EL (cell line): ENCODE measurements at regions not wholly inside any gene's neighbourhood (a gene's known extent, or its start where the extent isn't known, plus 50 kb on each side); places are given as distances from the start of the nearest gene placed in this dataset.
A peak's percentile ranks its signal among the peaks of the same experiment; 100 is the strongest.

Experiments used
- DNase-seq: peaks from one replicate; pipeline ENCODE4 v3.0.0-alpha.2; 2016

DNA sequence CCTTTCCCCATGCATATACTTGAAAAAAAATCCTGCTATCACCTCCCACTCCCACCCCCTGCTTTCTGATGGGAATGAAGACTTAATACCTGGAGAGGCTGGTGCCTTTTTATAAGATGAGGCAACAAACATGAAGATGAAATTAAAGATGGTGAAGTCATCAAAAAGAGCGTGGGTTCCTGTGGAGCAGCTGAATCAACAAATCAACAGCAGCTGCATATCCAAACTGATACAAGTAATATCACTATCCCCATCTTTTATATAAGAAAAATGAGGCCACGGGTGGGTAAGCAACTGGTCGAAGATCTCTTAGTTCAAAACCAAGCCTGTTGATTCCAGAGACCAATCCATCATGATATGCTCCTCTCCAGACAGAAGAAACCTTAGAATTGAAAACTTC lies 268.5 kb downstream of the ENC1 start:
- DNase-seq = no peak

DNA sequence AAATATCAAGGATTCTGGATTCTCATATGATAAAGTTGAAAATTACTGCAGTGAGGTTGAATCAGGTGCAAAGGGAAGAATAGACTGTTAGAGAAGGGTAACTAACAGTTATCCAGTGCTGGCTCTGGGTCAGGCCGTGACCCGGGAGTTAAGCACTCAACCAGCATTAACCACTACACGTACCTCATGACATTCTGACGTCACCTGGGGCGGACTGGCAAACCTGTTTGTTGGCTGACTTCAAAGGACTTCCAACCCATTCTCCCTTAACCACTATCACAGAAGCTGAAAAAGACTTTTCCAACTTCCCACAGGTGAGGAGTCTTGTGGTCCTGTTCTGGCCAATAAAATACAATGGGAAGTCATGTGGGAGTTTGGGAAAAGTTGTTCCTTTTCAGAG lies 268.9 kb downstream of the ENC1 start:
- no peak for DNase-seq

DNA sequence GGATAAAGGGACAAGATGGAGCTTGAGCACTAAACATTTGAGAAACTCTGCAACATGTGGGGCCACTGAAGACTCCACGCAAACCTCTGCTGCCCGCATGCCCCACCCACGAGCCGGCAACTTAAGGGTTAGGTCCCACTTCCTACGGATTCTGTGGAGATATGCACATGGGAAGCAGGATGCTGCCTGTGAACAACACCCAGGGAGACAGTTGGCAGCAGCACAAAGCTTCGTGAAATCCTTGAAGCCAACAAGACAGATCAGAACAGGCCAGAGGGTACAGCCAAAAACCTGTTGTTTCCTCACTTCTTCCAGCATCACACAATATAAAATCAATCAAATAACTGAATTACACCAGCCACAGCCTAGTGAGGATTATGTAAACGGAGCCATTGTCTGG lies 270.4 kb downstream of the ENC1 start:
- no peak for DNase-seq

DNA sequence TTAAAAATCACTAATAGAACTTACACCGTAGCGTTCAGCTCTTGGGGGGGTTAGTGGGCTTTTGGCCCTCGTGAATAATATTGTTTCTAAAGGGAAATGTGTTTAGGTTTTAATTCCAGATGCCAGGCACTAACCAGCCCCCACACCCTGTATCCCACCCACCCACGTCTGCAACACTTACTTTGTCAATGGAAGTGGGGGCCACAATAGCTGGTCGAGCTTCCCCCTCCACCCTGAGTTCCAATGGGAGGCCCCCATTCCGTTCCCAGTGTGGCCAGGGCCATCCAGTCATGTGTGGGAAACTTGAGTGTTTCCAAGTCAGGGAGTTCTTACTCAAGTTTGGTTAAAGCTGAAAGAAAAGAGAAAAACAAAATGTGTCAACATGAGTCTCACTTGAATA lies 271.4 kb downstream of the ENC1 start:
- no peak for DNase-seq

DNA sequence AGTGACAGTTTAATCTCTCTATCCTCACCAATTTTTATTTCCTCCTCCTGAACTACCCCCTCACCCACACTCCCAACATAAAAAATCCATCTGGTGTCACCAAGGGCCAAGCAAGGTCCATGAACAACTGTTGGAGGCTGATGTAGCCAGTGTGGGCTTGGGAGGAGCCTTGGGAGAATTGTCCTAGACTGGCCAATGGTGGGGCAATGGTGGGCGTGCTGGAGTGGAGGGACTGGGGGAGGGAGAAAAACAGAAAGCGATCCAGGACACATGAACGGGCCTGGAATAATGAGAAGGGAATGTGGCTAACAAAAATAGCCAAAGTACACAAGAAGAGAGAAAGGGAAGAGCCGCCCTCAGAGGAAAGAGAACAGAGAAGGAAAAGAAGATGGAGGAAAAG lies 272.6 kb downstream of the ENC1 start:
- DNase-seq = no peak

DNA sequence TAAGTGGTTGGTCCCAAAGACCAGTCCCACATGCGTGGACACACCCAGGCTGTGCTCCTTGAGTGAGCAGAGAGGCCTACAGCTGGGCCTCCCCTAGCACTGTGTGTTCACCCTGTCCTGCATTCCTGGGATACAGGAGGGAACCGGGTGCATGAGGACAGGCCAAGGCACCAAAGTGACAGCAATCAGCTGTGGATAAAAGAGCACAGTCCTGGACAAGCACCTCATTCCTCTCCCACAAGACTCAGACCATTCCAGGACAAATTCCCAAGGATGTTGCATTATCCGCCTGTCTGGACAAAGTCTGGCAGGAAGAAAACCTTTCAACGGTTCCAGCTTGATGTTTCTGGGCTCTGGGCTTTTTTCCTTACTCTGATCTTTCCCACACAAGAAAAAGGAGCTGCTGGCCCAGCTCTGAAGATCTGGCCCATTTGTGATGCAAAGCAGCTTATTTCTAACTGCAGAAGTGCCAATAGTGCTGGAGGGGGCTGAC lies 273.2 kb downstream of the ENC1 start:
- no peak for DNase-seq

DNA sequence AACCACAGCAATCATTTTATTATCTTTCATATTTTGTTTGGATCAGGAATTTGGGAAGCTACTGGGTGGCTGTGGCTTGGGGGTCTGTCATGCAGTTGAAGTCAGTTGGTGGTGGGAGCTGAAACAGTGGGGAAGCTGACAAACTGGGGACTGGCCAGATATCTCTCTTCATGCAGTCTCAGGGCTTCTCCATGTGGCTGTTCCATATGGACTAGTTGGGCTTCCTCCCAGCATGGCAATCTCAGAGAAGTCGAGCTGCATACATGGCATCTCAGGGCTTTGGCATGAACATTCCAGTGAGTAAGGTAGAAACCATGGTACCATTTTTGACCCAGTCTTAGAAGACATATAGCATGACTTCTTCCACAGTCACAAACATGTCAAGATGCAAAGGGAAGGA lies 274.8 kb downstream of the ENC1 start:
- no peak for DNase-seq

DNA sequence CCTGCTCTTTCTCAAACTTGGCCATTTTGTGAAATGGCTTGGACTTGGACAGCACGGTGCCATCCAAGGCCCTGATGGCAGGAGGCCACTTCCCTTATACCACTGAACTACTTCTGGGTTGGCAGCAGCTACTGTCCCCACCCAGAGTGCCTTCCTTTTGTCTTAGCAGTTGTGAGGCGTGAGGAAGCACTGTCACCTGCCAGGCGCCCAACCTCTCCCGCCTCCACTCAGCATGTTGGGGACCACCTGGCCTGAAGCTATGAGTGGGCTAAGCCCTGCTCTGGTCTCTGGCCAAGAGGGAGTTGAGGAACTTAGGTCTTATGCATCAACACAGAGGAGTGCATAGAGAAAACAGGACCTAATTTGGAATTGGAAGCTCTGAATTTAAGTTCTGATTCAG lies 276.0 kb downstream of the ENC1 start:
- no peak for DNase-seq

DNA sequence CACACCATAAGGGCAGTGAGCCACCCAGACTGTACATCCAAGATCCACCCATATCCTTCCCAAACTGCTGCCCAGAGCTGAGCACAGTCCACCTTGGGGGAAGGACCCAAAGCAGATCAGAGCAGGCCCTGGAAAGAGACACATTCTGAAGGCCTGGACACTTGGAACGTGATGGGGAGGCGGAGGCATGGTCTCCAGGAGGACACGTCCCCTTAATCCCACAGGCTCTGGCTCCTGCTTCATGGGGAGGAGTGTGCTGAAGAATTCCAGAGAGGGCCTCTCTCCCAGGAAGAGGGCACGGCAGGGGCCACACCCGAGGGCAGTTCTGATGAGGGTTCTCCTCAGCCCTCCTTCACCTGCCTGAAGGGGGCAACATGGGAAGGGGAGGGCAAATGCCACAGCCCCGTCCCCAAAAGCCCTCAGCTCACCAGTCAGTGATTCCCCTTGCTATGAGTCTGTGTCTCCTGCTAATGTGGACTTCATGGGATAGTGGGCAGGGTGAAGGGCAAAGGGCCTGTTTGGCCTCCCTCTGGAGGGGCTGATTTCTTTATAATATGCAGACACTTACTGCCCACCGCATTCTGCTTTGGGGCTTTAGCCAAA lies 276.8 kb downstream of the ENC1 start:
- no peak for DNase-seq

DNA sequence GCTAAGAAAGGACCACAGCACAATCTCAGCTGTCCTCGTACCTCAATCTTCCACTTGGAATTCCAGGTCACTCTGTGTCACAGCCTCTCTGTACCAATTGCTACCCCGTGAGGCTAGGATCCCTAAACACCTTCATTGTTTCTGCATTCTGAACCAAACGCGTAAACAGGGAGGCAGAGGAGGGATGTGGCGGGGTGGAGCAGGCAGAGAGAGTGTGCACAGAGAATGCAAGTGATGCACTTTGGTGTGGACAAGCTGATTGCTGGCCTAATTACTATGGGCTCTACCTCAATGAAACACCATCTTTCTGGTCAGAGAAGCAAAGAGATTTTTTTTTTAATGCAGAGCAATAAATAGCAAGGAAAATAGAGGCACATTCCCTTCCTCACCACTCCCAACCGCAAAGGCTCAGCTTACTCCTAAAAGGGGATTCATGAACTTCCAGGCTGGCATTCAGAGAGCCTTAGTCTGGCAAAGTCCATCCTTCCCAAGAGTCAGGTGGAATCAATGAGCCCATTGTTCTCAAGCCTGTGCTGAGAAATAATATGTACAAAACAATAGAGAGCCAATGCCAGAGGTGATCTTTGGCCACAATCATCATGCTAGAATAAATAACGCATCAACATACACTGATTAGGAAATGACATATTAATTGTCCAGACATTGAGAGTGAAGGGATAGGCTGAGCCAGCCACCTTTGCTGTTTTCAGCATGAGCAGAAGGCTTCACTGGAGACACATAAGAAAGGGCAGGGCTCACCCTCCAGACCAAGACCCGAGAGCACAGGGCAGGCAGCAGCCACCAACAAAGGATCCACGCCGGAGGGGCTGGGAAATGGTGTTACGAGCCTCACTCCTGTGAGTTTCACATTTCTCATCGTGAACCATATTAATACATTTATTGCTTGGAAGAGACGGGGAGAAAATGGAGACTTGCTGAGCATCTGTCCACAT lies 278.8 kb downstream of the ENC1 start:
- DNase-seq = no peak

DNA sequence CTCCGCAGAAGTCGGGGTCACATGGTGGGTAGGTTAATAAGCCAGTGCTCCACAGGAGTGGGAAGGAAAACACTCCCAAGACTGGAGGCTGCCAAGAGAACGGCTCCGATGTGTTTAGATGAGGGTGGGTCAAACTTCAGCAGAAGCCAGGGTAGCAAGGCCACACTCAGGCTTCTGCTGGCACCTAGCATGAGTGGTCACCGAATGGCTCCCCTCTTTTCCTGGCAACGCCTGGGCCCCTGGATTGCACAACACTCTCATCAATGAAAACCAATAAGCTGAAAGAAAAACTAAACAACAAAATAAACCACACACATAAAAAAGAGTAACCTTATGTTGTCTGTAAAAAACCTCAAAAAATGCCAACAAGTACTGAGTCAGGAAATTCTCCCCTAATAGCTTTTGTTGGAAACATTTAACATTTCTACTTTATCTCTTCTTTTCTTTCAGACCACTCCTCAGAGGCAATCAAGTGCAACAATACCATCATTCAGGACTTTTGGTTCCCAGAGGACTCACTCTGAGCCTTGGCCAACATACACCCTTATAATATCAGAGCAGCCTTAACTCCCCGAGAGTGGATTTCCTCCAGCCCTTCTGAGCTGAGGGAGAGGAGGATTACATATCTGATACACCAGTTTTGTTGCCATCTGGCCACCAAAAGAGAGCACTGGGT lies 279.9 kb downstream of the ENC1 start:
- DNase-seq = no peak

DNA sequence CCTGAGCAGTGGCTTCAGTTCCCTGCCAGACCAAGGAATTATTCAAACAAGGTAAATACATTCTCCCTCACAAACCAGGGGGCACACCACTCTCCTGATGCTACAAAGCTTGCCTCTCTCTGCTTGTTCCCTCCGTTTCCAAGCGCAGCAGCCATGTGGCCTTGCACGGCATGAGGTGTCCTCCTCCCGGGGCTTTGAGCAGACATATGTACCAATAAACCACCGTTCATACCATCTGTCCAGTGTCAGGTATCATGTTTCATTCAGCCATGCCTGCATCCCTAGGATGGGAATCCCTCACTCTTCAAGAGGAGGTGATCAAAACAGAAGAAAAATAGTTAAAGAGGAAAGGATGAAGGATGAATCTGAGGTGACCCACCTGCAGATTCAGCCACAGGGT lies 282.7 kb downstream of the ENC1 start:
- no peak for DNase-seq

DNA sequence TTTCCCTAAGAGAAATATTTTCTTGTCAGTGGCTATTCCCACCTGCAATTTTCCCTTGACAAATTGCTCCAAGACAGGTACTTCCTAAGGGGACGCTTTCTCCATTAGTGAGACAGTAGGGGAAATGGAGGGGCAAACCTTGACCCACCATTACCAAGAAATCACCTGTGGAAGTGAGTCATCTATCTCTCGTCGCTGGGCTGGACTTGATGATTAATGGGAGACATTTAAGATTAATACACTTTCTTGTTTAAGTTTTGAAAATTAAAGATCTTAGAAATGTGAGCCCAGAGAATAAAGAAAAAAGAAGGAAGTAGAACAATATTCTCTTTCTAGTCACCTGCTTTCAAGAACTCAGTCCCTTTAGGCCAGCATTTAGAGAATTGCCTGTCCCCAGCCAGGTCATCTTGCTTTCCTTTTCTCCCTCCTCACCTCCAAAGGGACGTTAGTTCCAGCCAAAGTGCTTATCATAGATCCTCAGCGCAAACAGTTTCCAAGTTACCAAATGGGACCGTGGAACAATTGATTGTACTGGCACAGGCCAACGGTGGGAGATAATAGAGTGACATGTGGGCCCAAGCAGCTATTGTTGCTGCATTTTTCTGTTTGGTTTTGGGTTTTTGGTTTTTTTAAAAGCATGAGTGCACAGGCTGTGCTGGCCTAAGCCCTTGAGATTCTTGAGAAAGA lies 284.4 kb downstream of the ENC1 start:
- DNase-seq = no peak

DNA sequence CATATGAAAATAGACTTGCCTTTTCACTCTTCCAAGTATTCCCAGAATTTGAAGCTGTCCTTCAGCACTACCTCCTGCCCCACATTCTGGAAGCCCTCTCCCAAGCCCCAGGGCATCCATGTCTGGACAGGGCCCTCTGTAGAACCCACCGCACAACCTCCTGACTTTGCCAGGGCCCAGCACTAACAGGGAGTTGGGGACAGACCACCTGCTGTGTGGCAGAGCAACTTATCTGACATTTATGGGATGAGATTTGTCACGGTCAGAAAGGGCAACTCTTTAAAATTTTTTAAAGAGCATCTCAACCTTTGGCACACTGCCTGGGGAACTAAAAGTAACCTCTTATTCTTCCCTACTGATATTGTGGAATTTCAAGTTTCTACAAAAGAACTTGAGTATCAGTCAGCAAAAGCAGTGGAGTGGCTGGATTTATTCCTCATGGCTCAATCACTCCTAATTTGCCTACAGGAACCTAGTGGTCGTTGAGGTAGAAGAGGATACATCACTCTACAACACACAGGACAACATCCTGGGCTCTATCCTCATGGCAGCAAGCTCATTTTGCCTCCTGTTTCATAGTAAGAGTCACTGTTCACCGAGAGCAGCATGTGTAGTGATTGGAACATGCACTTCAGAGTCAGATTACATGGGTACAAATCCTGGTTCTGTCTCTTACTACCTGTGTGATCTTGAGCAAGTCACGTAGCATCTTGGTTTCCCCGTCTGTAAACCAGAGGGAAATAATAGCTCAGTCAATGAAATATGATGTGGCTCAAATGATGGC lies 285.3 kb downstream of the ENC1 start:
- DNase-seq = peak; percentile 19

DNA sequence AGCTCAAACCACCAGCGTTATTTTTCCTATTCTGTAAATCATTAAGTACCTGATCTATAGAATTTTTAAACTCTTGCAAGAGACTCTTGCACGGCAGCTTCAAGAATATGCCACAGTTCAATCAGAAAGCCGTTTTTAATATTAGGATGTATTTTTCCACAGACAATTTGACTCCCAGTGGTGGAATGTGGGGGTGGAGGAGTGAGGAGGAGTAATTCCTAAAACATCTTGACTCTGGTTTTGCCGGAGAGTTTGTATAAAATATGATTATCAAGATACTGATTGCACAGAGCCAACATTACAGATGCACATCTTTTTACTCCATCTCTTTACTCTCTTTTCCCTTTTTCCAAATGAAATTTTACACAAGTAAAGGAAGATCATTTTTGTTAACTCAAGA lies 288.3 kb downstream of the ENC1 start:
- DNase-seq = no peak

DNA sequence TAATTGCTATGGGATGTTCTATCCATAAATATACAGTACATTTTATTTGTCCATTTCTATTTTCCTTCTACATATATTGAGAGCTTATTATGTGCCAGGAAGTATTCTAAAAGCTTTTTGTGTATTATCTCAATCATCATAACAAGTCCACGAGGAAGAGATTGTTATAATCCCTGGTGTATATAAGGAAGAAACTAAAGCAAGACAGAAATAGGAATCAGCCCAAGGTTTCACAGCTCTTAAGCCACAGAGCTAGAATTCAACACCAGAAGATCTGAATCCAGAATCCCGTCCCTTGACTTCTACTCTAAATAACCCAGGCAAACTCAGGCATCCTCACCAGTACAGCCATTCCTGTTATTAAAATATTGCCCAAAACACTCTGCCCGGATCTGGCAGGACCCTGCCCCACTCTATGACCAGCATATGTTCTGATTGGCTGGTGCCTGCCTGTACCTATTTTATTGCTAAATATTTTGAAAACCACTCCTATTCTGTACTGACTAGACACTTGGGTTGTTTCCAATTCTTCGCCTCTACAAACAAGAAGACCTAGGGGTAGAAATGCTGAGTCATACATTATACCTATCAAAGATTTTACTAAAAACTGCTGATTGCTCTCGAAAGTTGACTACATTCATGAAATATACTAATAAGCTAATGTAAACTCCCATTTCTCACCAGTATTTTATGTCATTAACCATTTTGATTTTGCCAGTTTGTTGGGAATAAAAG lies 297.4 kb downstream of the ENC1 start:
- no peak for DNase-seq

DNA sequence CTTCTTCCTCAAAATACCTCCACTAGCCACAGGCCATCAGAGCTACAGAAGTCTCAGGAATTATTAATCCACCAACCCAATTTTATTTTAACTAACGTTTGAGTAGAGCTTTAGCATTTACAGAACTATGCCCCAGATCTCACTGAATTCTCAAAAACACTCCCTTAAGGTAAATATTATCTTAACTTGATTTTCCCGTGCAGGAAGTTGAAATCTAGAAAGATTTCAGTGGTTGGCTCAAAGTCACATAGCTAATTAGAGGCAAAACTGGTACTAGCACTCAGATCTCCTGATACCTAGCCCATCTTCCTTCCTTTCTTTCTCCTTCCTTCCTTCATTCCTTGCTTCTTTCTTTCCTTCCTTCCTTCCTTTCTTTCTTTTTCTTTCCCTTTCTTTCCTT lies 298.3 kb downstream of the ENC1 start:
- DNase-seq = no peak

DNA sequence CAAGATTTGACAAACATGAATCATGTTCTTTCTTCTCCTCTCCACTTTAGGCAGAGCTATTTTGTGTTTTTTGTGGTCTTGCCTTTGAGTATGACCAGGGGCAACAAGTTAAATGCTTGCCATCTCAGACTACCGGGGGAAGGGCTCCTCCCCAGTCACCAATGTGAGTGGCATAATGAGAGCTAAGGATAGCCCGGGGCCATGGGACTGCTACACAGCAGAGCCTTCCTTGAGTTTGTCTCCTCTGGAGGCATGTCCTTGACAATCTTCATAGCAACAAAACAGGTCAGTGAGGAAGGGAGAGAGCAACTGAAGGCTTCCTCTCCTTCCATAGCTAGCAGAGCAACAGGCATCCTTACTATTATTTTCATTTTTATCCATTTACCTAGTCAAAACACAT lies 299.3 kb downstream of the ENC1 start:
- DNase-seq = no peak

DNA sequence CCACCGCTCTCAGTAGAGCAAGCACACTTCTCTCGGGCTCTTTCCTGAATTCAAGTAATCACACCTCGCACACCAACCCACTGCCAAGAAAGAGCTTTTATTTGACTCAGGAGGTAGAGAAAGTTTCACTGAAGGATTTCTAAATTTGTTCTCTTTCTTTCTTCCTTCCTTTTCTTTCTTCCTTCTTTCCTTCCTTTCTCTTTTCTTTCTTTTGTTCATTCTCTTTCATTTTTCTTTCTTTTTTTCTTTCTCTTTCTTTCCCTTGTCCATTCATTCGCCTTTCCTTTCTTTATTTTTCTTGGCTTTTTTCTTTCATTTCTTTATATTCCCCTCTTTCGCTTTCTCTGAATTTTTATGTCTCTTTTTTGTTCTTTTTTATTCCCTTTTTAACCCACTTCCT lies 300.1 kb downstream of the ENC1 start:
- DNase-seq = no peak

DNA sequence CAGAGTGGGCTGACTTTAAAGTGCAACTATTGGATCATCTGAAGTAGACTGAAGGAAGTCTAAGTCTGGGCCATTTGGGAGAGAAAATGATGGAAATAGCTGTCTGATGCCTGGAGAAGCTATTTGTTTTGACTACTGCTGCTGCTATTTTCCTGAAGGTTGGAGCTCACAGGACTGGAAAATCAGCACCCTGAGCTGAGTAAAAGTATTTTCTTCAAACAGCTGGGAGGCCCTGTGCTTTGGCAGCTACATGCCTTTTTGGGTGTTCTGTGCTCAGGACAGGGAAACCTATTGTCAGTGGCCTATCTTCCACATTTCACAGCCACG lies 302.6 kb downstream of the ENC1 start:
- no peak for DNase-seq

DNA sequence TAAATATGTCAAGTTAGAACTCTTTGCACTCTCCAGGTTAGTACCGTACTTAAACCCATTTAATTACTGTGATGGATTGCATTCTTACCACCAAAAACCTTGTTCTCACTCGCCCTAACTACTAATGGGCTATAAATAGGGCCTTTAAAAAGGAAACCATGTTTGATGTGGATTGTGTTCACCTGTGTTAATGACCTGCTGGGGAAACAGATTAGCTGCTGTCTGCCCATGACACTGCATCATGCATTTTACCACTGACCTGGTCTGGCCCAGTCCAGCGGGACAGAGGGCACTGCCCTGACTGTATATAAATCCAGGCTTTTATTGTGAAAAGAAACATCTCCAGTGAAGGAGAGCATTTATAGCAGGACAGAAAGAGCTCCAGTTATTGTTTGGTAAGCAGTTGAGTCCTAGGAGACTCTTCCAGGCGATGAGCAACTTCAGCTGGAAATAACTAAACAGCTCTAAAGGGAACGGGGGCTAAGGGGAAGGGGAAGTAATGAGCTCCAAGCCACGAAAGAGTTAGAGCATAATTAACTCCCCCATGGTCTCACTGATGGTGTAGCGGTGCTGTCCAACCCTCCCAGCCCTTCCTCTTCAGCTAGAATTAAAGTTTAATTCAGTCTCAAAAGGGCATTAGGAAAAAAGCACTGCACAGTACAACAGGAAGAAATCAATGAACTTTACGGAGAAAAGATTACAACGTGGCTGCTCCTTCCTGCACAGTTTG lies 303.1 kb downstream of the ENC1 start:
- no peak for DNase-seq
